Activated naive CD8-positive, alpha-beta T cell (primary cell): ENCODE measurements at regions not wholly inside any gene's neighbourhood (a gene's known extent, or its start where the extent isn't known, plus 50 kb on each side); places are given as distances from the start of the nearest gene placed in this dataset.
"Not testable (repeated sequence)": the region's sequence is repeated elsewhere in the genome, so short reads cannot be mapped to it uniquely, and the experiment has no call there.

ENCODE experiments used
- H3K27ac Mint-ChIP-seq: one replicate; pipeline ENCODE4 v1.8.0; 2021; ENCODE audit warnings: mixed read lengths
- H3K27me3 Mint-ChIP-seq: one replicate; pipeline ENCODE4 v1.8.0; 2021; ENCODE audit warnings: mixed read lengths
- H3K36me3 Mint-ChIP-seq: one replicate; pipeline ENCODE4 v1.8.0; 2021; ENCODE audit warnings: mixed read lengths
- H3K4me1 Mint-ChIP-seq: one replicate; pipeline ENCODE4 v1.8.0; 2021; ENCODE audit warnings: low read depth, mixed read lengths
- H3K4me3 Mint-ChIP-seq: one replicate; pipeline ENCODE4 v1.8.0; 2021; ENCODE audit warnings: mild to moderate bottlenecking, mixed read lengths
- H3K9me3 Mint-ChIP-seq: one replicate; pipeline ENCODE4 v1.8.0; 2021; ENCODE audit warnings: low read depth, mixed read lengths

DNA sequence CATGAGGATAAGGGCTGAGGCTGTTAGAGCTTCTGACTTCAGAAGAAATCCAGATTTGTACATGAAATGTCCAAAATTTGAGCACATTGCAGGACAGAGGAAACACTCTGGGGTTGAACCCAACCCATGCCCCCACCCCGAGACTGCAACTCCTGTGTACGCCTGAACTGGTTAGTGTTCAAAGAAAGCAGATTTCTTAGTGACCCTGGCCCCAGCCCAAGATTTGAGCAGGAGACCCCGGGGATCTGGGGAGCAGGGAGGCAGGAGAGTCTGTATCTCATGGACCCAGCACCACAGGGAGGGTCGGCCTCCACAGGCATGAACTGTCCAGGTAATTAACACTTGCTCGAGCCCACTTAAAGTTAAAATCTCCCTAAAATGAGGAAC lies 69.3 kb upstream of the WNT7B start:
- no peak overlapping the region for H3K4me3 Mint-ChIP-seq

DNA sequence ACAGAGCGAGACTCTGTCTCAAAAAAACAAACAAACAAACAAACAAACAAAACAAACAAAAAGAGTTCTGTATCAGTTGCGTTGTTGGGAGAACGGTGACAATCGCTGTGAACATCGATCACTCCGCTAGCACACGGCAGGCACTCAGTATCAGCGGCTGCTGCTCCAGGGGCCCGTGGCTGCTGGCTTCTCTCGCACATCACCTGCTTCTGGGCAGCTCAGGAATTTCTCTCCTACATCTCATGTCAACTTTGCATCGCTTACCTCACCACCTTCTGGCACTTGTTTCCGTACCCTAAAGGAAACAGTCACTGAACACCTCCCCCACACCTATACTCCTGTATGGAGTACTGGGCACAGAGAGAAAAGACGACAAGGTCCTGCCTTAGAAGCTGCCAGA lies 70.3 kb upstream of the WNT7B start:
- Mint-ChIP-seq H3K27me3 (no peaks in the 10 kb centered on the region), H3K4me3 (no peak overlapping the region), H3K27ac (no peak overlapping the region), H3K36me3 (no peaks in the 10 kb centered on the region), H3K9me3 (no peaks in the 10 kb centered on the region), H3K4me1 (peaks cover 28% of the 10 kb centered on the region)

More for the DNA sequence above, 69.3 kb upstream of the WNT7B start:
- H3K27ac Mint-ChIP-seq = no peak overlapping the region
- no peaks in the 10 kb centered on the region for H3K27me3 Mint-ChIP-seq
- H3K36me3 Mint-ChIP-seq = no peaks in the 10 kb centered on the region
- H3K9me3 Mint-ChIP-seq = no peaks in the 10 kb centered on the region
- H3K4me1 Mint-ChIP-seq = peaks cover 23% of the 10 kb centered on the region

DNA sequence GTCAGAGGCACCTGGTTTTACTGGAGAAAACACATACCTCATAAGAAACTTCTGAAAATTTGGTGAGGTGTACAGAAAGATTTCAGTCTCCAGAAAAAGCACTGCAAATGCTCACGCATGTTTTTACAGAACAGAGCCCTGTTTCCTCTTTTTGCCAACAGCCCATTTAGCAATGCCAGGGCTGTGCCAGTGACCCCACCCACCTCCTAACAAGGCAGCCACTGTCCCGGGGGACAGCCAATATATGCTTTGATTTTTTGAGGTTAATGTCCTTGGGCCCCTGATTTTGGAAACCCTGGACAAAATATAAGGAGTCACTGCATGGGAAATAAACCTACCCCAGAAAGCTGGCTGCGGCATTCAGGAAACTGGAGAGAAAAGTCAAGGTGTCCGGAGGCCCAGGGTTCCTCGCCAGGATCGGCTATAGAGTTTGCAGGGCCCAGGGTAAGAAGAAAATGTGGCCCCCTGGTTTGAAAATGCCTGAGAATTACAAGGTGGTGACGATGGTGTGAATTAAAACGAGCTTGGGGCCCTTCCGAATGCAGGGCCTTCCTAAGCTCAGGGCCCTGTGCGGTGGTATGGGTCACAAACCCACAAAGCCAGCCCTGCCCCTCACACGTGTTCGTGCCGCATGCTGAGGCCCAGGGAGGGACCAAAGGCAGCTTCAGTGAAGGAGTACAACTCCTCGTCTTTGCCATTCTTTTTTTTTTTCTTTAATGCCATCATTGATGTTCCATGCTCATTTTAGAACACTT lies 71.1 kb upstream of the WNT7B start:
- Mint-ChIP-seq H3K4me1 (peaks cover 32% of the 10 kb centered on the region), H3K4me3 (no peak overlapping the region), H3K27me3 (no peaks in the 10 kb centered on the region), H3K36me3 (no peaks in the 10 kb centered on the region), H3K27ac (no peak overlapping the region), H3K9me3 (no peaks in the 10 kb centered on the region)

DNA sequence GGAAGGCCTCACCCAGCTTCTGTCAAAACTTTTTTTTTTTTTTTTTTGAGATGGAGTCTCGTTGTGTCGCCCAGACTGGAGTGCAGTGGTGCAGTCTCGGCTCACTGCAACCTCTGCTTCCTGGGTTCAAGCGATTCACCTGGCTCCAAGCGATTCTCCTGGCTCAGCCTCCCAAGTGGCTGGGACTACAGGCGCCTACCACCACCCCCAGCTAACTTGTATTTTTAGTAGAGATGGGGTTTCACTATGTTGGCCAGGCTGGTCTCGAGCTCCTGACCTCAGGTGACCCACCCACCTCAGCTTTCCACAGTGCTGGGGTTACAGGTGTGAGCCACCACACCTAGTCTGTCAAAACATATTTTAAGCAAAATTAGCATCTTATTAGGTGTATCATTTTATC lies 71.7 kb upstream of the WNT7B start:
- peaks cover 31% of the 10 kb centered on the region for H3K4me1 Mint-ChIP-seq
- H3K27me3 Mint-ChIP-seq, H3K4me3 Mint-ChIP-seq, H3K9me3 Mint-ChIP-seq, H3K36me3 Mint-ChIP-seq, H3K27ac Mint-ChIP-seq: not testable (repeated sequence)

DNA sequence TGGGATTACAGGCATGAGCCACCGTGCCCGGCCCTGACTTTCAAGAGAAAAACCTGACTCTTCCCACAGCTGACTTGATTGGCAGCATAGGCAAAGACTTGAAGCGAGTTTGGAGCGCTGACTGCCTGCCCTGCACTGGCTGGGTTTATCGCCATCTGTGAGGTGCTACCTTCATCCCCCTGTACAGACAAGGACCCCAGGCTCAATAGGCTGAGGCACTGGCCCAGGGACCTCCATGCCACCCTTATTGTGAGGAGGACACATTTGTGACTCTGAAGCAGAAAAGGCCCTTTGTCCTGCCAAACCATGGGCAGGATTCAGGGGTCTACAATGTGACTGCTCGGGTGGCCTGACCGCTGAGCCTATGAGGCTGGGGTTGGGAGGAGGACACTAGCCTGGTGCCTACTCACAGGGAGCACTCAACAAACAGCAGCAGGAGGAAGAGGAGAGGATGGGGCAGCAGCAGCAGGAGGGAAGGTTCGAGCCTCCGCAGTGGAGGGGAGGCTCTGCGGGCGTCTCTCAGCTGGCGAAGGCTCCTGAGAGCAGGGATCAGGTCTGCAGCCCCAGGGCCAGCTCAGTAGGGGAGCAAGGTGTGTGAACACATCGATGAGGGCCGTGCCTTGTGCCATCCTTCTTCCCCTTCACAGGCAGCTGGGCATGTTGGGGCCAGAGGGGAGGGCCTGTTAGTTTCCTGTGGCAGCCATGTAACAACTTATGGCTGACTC lies 72.9 kb upstream of the WNT7B start:
- peaks cover 28% of the 10 kb centered on the region for H3K4me1 Mint-ChIP-seq
- H3K27ac Mint-ChIP-seq = no peak overlapping the region
- H3K9me3 Mint-ChIP-seq = no peaks in the 10 kb centered on the region
- no peak overlapping the region for H3K4me3 Mint-ChIP-seq
- H3K27me3 Mint-ChIP-seq = no peaks in the 10 kb centered on the region
- H3K36me3 Mint-ChIP-seq = no peaks in the 10 kb centered on the region

DNA sequence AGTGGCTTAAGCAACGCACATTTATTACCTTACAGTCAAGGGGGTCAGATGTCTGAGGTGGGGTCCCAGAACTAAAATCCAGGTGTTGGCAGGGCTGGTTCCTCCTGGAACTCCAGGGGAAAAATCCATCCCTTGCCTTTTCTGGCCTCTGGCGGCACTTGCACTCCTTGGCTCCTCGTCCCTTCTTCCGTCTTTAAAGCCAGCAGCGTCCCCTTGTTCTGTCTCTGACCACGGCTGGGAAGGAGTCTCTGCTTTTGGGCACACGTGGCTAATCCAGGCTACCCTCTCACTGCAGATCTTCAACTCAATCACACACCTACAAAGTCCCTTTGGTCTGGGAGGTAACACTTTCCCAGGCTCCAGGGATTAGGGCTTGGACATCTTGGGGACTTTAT lies 73.5 kb upstream of the WNT7B start:
- Mint-ChIP-seq H3K27me3 (no peaks in the 10 kb centered on the region), H3K9me3 (no peaks in the 10 kb centered on the region), H3K4me3 (no peak overlapping the region), H3K36me3 (no peaks in the 10 kb centered on the region), H3K4me1 (peaks cover 32% of the 10 kb centered on the region), H3K27ac (no peak overlapping the region)

DNA sequence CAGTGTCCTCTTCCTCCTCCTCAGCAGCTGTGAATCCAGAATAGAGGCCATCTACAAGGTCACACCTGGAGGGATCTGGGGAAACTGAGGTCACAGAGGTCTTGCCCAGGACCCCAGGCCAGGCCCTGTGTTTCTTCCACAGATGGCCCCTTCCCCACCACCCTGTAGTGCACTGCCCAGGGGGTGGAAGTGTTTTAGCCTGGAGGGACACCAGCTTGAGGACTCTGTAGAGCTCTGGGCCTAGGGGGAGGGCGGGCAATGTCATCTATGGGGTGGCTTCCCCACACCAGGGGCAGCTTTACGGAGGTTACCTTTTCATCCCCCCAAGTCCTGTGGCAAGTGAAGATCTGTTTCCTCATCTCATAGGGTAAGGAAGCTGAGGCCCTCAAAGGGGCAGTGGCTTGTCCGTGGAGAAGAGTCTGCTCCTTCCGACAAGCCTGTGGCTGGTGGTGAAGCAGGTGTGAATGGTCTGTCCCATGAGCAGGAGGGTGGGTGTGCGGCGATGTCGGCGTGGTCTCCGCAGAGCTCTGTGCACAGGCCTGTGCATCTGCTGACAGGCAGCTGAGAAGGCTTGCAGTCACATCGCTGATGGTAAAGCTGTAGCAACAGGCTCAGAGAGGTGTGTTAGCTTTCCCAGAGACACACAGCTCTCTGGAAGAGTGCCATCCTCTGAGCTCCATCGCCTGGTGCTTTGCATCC lies 74.1 kb upstream of the WNT7B start:
- Mint-ChIP-seq H3K27me3 (no peaks in the 10 kb centered on the region), H3K4me1 (peaks cover 31% of the 10 kb centered on the region), H3K36me3 (no peaks in the 10 kb centered on the region), H3K4me3 (no peak overlapping the region), H3K27ac (peak overlapping the region; percentile 82), H3K9me3 (no peaks in the 10 kb centered on the region)

DNA sequence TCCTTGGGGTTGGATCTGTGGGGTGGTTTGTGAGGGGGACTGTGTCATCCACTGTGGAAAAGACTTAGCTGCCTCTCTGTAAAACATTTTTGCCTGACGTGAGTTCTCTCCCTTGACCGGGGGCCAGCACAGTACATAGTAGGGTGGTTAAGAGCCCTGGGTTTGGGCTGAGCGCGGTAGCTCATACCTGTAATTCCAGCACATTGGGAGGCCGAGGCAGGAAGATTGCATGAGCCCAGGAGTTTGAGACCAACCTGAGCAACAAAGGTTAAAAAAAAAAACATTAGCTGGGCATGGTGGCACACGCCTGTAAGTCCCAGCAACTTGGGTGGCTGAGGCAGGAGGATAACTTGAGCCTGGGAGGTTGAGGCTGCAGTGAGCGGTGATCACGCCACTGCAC lies 74.7 kb upstream of the WNT7B start:
- Mint-ChIP-seq H3K27ac (peak overlapping the region; percentile 82), H3K4me1 (peaks cover 35% of the 10 kb centered on the region), H3K36me3 (no peaks in the 10 kb centered on the region), H3K4me3 (peak overlapping the region; percentile 17), H3K27me3 (no peaks in the 10 kb centered on the region), H3K9me3 (no peaks in the 10 kb centered on the region)

DNA sequence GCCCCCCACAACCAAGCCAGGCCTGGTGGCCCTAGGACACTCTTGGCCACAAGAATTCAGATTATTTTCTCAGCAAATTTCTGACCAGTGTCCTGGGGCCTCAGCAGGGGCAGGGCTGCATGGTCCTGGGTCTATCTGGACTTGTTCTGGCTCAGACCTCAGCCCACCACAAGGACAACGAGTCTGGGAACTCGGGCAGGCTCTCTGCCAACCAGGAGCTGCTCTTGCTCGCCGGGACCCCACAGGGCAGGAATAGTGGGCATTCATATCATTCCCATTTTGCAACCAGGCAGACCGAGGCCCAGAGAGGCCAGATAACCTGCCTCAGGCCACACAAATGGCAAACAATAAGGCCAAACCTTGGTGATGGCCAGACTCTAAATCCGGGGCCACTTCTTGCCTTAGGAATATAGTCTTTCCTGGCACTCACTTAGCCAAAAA lies 75.4 kb upstream of the WNT7B start:
- peaks cover 42% of the 10 kb centered on the region for H3K4me1 Mint-ChIP-seq
- no peaks in the 10 kb centered on the region for H3K9me3 Mint-ChIP-seq
- H3K36me3 Mint-ChIP-seq = no peaks in the 10 kb centered on the region
- peak overlapping the region; percentile 97 for H3K27ac Mint-ChIP-seq
- no peaks in the 10 kb centered on the region for H3K27me3 Mint-ChIP-seq
- H3K4me3 Mint-ChIP-seq = peak overlapping the region; percentile 90

DNA sequence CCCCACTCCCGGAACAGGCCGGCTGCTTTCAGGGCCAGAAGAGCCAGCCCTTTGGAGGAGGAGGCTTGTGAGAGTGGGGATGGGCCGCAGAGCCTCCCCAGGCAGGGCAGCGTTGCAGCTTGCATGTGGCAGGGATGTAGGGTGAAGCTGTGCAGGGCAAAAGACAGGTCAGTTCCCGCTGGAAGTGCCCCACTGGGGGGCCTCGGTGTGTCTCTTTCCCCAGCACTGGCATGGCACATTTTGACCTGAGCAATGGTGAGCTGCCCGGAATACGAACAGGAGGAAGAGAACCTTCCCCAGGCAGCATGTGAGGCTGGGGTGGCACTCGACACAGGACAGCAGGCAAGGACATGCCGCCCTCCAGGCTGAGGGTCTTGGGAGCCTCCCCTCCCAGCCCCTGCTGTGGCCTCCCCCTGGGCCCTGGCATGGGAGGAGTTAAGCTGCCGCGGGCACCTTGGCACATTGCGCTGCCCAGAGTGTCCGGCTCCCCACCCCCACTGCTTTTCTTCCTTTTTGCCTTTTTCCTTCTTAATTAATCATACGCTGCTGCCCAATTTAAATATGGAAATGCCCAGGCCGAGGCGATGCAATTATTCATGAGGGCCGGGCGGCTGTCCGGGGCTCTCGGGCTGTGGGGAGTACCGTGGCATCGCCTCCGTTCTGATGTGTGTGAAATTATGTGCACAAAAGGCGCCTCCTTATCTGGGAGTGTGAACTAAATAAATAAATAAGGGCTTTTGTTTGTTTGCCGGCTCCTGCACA lies 76.0 kb upstream of the WNT7B start:
- Mint-ChIP-seq H3K4me3 (peak overlapping the region; percentile 90), H3K9me3 (no peaks in the 10 kb centered on the region), H3K36me3 (no peaks in the 10 kb centered on the region), H3K27me3 (no peaks in the 10 kb centered on the region), H3K27ac (peak overlapping the region; percentile 97), H3K4me1 (peaks cover 48% of the 10 kb centered on the region)

DNA sequence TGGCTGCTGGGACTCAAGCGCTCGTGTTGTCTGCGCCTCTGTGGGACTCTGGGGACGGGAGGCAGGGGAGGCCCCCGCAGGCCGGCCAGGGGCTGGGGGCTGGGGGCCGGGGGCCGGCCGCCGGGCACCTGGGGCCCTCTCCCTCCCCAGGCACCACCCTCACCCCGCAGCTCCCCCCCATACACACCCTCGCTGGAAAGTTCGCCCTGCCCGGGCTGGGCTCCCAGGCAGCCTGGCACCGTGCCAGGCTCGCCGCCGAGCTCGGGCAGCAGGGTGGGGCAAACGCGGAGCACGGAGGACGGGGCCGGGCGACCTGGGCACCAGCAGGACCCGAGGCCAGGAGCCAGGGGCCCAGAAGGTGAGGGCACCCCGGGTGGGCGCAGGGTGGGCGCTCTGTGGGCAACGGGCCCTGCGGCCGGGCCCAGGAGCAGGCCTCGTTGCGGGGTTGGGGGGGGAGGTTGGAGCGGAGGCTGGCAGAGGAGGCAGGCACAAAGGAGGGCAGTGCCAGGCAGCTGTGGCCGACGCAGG lies 76.7 kb upstream of the WNT7B start:
- Mint-ChIP-seq H3K4me1 (peaks cover 53% of the 10 kb centered on the region), H3K9me3 (no peaks in the 10 kb centered on the region), H3K36me3 (no peaks in the 10 kb centered on the region), H3K27me3 (no peaks in the 10 kb centered on the region), H3K27ac (peak overlapping the region; percentile 97), H3K4me3 (peak overlapping the region; percentile 90)

DNA sequence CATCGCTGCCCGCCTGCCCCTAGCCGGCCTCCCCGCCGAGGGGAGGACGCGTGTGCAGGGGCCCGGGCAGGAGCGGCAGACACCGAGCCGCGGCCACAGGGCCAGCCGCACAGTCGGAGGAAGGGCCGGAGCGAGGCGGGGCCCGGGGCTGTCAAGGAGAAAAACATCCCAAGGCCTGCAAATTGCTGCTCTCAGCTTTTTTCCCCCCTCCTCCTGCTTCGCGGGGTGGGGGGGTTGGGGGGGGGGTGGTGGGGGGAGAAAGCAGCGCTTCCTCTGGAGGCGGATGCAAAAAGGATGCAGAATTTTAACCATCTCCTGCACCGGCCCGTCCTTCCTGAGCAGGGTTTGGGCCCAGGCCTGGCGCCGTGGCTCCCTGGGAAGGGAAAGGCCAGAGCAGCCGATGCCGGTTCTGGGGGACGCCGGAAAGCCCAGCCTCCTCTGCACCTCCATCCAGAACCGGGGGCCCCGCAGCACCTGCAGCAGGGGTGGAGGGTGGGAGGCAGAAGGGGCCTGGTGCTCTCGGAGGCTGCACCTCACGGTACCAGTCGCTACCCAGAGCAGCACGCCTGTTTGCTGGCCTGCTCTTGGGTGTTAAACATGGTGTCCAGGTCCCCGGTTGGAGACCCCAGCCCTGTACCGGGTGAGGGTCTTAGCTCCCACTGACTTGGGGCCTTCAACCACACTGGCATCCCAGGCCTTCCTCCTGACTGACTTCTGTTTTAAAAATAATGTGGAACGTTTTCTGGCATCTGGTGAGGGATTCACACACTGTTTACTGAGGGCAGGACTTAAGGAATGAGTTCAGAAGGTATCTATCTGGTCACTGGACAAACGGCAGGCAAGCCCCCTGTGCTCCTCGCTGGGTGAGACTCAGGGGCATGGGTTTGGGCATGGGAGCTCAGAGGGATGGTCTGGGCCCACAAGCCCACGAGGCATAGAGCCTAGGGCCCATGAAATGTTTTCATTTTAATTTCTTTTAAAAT lies 77.4 kb upstream of the WNT7B start:
- H3K27me3 Mint-ChIP-seq = no peaks in the 10 kb centered on the region
- peaks cover 54% of the 10 kb centered on the region for H3K4me1 Mint-ChIP-seq
- H3K4me3 Mint-ChIP-seq = peak overlapping the region; percentile 92
- H3K27ac Mint-ChIP-seq = peak overlapping the region; percentile 94
- H3K9me3 Mint-ChIP-seq = no peaks in the 10 kb centered on the region
- no peaks in the 10 kb centered on the region for H3K36me3 Mint-ChIP-seq

DNA sequence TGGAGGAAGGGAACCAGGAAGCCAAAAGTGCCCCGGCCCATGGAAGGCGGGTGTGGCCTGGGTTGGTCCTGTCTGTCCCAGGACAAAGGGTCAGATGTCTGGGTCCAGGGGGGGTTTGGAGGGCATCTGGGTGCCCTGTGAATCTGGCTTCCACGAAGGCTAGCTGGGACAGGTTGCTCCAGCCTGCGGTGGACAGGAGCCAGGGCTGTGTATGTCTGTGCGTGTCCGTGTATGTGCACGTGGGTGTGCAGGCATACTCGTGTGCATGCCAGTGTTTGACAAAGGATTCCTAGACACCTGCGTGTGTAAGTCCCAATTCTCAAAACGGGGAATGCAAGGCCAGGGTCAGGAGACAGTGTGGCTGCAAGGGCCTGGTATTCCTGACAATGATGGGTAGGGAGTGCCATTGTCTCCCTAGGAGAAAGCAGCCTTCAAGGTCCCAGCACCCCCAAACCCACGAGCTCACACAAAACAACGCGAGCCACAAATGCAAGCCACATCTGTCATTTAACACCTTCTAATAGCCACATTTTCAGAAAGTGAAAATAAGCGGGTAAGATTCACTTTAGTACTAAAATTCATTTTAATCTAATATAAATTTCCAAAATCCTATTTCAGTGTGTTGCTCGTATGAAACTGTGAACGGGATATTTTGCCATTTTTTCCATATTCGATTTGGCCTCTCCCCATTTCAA lies 78.4 kb upstream of the WNT7B start:
- no peaks in the 10 kb centered on the region for H3K9me3 Mint-ChIP-seq
- H3K27ac Mint-ChIP-seq = peak overlapping the region; percentile 94
- H3K27me3 Mint-ChIP-seq = no peaks in the 10 kb centered on the region
- H3K4me1 Mint-ChIP-seq = peaks cover 53% of the 10 kb centered on the region
- no peaks in the 10 kb centered on the region for H3K36me3 Mint-ChIP-seq
- H3K4me3 Mint-ChIP-seq = peak overlapping the region; percentile 92
